Retina (tissue), 1 donor: ENCODE measurements at regions not wholly inside any gene's neighbourhood (a gene's known extent, or its start where the extent isn't known, plus 50 kb on each side); places are given as distances from the start of the nearest gene placed in this dataset.

Experiments
- DNase-seq: peaks from one replicate; pipeline ENCODE4 v3.0.0-alpha.2; 2016

DNA sequence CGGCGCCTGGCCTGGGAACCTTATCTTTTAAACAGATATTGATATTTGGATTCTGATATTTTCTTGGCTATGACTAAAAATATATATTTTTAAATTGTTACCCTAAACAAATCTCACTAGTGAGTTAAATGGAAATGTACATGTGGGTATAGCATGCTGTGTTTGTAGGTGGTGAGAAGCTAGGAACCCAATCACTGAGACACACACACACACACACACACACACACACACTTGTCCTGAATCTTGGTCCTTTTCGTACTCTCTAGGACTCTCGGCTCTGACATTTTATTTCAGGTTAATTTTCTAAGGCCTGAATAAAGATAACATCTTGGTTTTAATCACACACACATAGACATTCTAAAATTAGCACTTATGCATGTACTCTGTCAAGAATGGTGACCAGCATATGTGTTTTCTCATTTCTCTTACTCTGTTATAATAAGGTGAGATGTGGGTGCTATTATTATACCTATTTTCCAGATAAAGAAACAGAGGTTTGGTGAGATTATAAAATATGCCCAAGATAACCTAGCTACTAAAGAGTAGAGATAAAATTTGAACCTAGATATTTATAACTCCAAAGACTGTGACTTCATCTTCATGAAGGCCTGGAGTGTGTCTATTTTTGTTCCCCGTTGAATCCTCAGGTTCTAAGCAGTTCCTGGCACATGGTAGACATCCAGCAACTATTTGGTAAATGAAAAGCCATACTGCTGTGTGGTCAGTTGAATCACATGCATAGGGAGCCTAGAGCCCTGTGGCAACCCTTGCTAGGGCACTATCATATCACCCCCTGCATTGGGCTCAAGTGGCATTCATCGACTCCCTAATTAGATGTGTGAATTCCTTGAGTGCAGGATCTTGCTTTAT is 85.0 kb upstream of the RAB3GAP2 start:
- DNase-seq = no peak

GRCh38 chr1:220353229-220354012 is 81.2 kb upstream of the RAB3GAP2 start:
- DNase-seq = no peak

GRCh38 chr1:220348211-220348610 is 76.0 kb upstream of the RAB3GAP2 start:
- DNase-seq = no peak

DNA sequence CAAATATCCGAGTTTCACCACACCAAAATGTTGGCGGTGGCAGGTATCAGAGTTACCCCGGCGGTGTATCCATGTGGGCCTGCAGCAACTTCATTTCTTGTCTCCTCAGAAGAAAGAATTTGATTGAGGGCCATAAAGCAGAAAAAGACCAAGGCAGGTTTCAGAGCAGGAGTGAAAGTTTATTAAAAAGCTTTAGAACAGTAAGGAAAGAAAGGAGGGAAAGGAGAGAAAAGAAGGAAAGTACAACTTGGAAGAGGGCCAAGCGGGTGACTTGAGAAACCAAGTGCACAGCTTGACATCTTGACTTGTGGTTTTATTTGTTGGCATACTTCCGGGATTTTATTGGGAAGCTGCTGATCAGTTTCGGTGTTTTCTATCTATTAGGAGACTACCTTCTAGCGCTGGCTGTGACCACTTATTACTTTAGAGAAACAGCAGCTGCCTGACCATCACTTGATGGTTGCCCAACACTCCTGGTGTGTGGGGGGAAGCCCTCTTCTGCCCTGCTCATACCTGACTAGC is 75.5 kb upstream of the RAB3GAP2 start:
- no peak for DNase-seq

DNA sequence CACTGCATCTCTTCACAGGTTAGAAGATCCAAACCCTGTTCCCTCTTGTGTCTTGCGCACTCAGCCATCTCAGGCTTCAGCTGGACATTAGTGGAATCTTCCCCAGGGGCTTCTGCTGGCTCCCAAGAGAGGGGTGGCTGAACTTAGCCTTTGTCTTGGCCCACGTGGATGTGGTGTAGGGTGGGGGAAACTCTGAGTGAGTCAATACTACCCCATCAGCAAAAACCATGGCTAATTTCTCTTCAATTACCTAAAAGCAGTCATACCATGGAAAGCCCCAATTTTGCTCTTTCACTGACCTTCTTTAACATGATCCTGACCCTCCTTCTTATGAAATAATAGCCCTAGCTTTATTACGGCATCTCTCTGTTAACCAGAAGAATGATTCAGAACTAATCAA is 72.5 kb upstream of the RAB3GAP2 start:
- DNase-seq = no peak

DNA sequence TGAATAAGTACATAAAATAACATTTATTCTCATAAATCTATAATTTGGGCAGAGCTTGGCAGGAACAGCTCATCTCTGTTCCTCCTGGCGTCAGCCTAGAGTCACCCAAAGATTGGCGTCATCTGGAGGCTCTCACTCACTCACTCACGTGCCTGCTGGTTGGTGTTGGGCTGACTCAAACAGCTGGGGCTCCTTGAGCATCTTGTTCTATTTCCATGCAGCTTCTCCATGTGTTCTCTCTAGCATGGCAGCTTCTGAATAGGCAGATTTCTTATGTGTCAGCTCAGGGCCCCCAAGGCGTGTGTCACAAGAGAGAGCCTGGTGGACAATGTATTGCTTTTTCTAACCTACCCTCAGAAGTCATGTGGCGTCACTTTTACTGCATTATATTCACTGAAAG is 70.6 kb upstream of the RAB3GAP2 start:
- DNase-seq = no peak

DNA sequence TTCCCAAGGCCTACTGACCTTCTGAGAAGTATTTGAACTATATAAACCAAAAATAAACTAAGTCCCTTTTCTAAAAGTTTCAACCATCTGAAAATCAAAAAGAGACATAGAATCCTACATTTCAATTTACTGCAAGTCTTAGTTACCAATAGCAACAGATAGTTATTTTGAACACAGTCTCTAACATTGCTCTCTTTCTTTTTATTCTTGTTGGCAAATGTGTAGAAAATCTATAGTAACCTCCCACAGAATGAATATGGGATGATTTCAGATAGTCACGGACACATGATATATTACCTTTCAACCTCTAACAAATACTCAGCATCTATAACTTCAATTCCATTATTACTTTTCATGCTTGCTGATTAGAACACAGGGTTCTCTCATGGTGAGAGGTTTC is 68.9 kb upstream of the RAB3GAP2 start:
- no peak for DNase-seq

DNA sequence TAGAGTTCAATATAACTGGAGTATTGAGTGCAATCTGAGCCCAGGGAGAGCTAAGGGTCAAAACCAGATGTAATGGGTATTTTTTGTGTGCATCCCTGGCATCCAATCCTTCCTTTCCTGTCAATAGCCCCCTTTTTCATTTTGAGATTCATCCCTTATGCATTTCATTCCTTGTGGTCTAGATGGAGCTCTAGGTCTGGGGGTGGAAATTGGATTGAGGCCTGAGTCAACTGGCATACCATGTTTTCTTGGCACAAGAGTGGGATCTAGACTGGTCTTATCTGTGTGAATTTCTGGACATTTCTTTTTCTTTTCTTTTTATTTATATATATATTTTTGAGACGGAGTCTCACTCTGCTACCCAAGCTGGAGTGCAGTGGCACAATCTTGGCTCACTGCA is 67.3 kb upstream of the RAB3GAP2 start:
- DNase-seq = no peak

DNA sequence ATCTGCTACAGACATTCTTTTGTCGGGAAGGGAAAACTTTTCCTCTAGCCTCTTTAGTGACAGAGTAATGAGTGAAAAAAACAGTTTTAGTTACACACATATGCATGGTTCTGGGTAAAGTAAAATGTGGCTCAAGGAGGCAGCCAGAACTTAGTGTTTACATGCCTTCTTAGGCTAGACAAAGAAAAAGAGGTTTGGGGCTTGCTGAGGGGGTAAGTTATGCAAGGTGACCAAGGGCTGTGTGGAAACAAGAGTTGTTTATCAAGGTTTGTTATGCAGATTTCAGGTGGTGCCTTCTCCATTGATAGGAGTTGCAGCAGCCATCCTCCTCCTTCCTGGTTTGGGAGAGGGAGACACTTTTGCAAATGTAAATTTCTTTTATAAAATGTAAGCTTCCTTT is 66.5 kb upstream of the RAB3GAP2 start:
- DNase-seq = no peak

- DNase-seq = no peak
These were observed 64.3 kb upstream of the RAB3GAP2 start for GRCh38 chr1:220336391-220337031.

GRCh38 chr1:220335668-220336067 is 63.4 kb upstream of the RAB3GAP2 start:
- no peak for DNase-seq

DNA sequence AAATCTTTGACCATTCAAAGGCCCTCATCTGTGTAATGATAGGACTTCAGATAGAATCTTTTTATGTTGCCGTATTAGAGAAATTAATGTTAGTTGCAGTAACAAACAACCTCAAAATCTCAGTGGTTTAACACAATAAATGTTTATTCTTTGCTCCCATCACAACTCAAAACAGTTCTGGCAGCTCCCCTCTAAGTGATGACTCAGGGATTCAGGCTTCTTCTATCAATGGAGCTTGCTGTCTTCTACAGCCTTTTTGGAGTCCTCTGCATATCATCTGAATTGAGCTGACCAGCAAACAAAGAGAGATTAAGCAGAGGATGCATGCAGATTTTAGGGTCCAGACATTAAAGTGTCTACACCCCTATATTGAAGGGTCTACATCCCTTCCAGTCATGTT is 59.1 kb upstream of the RAB3GAP2 start:
- no peak for DNase-seq

DNA sequence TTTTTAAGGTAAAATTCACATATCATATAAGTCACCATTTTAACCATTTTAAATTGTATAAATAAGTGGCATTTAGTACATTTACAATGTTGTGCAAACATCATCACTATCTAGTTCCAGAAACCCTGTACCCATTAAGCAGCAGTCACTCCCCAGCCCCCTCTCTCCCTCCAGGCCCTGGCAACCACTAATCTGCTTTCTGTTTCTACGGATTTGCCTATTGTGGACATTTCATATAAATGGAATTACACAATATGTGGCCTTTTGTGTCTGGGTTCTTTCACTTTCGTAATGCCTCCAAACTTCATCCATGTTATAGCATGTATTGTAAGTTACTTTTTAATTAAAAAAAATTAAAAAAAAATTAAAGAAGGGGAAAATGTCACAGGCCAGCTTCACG is 58.0 kb upstream of the RAB3GAP2 start:
- DNase-seq = no peak

DNA sequence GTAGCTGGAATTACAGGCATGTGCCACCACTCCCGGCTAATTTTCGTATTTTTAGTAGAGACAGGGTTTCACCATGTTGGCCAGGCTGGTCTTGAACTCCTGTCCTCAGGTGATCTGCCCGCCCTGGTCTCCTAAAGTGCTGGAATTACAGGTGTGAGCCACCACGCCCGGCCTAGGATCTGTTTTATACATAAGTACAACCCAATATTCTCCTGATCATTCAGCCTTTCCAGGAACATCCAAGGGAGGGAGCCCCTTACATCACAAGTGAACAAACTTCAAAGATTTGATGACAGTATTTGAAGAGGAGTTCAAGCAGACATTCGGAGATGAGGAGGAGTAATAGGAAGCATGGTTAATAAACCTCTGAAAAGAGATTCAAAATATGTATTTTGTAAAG is 54.9 kb upstream of the RAB3GAP2 start:
- DNase-seq = no peak

DNA sequence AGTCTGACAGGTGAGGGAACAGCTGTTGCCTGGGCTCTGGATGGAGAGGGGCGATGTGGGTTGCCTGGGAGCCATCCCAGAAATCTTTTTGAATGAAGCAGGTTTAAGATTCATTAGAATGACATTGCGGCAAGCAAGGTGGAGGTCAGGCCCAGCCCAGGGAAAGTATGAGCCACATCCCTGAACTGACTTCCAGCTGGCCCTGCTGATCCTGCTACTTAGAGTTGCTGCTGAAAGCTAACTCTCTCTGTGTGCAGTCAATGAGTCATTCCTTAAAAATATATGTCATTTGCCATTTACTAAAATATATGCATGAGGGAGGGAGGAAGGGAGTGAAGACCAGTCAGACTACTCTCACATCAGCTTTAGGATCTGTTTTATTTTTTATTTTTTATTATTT is 54.3 kb upstream of the RAB3GAP2 start:
- DNase-seq = no peak

- DNase-seq = no peak
These were observed 53.2 kb upstream of the RAB3GAP2 start for GRCh38 chr1:220325306-220325995.

- DNase-seq = no peak
These were observed 51.5 kb upstream of the RAB3GAP2 start for GRCh38 chr1:220323717-220324116.

DNA sequence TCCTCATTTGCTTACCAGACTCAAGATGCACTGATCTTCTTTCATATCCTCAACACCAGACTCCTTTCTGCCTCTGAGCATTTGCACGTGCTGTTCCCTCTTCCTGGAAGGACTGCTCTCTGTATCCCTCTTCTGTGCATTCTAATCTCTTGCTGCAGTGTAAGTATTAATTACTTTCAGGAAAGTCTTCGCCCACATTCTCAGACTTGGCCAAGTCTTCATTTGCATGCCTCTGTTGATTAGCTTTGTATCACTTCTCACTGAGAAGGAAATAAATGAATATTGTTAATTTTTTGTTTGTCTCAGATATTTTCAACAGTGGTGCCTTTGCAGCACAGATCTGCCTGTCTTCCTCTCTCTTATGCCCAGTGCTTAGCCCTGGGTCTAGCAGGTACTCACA is 50.3 kb upstream of the RAB3GAP2 start:
- DNase-seq = no peak
